HEK293 (cell line): ENCODE measurements at regions not wholly inside any gene's neighbourhood (a gene's known extent, or its start where the extent isn't known, plus 50 kb on each side); places are given as distances from the start of the nearest gene placed in this dataset.

Experiments
- FEZF1 ChIP-seq: fragments of 450-650 bp; formaldehyde crosslinking; IDR thresholded peaks from 2 replicates; pipeline ENCODE4 v1.5.1; 2016; ENCODE audit warnings: missing biosample characterization, missing genetic modification characterization
- HOXA7 ChIP-seq: sonication (generic); formaldehyde crosslinking; IDR thresholded peaks from 2 replicates; pipeline ENCODE4 v1.8.1; 2022; ENCODE audit warnings: missing genetic modification reagents, borderline replicate concordance
- ZBTB7A ChIP-seq: fragments of 450-650 bp; formaldehyde crosslinking; IDR thresholded peaks from 2 replicates; pipeline ENCODE4 v1.5.1; 2016; ENCODE audit warnings: low read depth, missing biosample characterization, missing genetic modification characterization
- ZNF394 ChIP-seq: fragments of 450-650 bp; formaldehyde crosslinking; IDR thresholded peaks from 2 replicates; pipeline ENCODE4 v1.5.1; 2016; ENCODE audit warnings: missing biosample characterization, missing genetic modification characterization, mild to moderate bottlenecking, moderate library complexity, borderline replicate concordance
- ZNF510 ChIP-seq: fragments of 450-650 bp; formaldehyde crosslinking; IDR thresholded peaks from 2 replicates; pipeline ENCODE4 v1.5.1; 2018; ENCODE audit warnings: mild to moderate bottlenecking, missing genetic modification characterization, missing biosample characterization; ENCODE audit not compliant: insufficient replicate concordance
- ZNF518A ChIP-seq: fragments of 450-650 bp; formaldehyde crosslinking; conservative IDR thresholded peaks from 2 replicates; pipeline ENCODE4 v1.5.1; 2016; ENCODE audit warnings: low read depth, missing biosample characterization, missing genetic modification characterization
- ZNF610 ChIP-seq: fragments of 450-650 bp; formaldehyde crosslinking; IDR thresholded peaks from 2 replicates; pipeline ENCODE4 v1.5.1; 2016; ENCODE audit warnings: missing biosample characterization, missing genetic modification characterization, borderline replicate concordance
- TF ChIP-seq, protein P1 (sequence below): fragments of 450-650 bp; formaldehyde crosslinking; IDR thresholded peaks from 2 replicates; pipeline ENCODE4 v1.5.1; 2016; ENCODE audit warnings: missing biosample characterization, missing genetic modification characterization

DNA sequence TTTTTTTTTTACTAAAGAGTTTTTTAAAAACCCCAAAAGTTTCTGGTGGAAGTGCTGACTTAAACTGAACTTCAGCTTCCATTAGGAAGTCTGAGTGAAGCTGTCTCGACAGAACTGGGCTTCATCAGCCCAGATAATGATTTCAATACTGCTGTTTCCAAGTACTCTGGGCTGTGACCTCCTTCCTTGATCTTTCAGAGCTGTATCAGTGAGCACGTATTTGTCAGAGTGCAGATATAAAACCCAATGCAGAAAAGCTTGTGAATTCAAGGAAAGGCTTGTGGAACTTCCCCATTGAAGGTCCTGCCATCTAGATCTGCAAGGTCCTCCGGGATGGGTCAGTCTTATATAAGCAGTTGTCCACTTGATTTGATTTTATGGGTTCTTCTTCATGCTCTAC is 50.1 kb upstream of the RGS21 start (continued):
- TF ChIP-seq ZNF394 (no peak), ZBTB7A (tag by site-specific recombination) (no peak), HOXA7 (CRISPR knock-in tag) (no peak), ZNF510 (tag by site-specific recombination) (no peak), FEZF1 (tag by site-specific recombination) (no peak), ZNF610 (tag by site-specific recombination) (no peak), ZNF518A (tag by site-specific recombination) (no peak)
- TF ChIP-seq, protein P1, sequence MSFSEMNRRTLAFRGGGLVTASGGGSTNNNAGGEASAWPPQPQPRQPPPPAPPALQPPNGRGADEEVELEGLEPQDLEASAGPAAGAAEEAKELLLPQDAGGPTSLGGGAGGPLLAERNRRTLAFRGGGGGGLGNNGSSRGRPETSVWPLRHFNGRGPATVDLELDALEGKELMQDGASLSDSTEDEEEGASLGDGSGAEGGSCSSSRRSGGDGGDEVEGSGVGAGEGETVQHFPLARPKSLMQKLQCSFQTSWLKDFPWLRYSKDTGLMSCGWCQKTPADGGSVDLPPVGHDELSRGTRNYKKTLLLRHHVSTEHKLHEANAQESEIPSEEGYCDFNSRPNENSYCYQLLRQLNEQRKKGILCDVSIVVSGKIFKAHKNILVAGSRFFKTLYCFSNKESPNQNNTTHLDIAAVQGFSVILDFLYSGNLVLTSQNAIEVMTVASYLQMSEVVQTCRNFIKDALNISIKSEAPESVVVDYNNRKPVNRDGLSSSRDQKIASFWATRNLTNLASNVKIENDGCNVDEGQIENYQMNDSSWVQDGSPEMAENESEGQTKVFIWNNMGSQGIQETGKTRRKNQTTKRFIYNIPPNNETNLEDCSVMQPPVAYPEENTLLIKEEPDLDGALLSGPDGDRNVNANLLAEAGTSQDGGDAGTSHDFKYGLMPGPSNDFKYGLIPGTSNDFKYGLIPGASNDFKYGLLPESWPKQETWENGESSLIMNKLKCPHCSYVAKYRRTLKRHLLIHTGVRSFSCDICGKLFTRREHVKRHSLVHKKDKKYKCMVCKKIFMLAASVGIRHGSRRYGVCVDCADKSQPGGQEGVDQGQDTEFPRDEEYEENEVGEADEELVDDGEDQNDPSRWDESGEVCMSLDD (tag by site-specific recombination): no peak
